GM19043 (cell line): ENCODE measurements at regions not wholly inside any gene's neighbourhood (a gene's known extent, or its start where the extent isn't known, plus 50 kb on each side); places are given as distances from the start of the nearest gene placed in this dataset.
A peak's percentile ranks its signal among the peaks of the same experiment; 100 is the strongest.

Experiments
- ATAC-seq: cut with Tn5 transposase; IDR thresholded peaks from one replicate; pipeline ENCODE4 v1.9.1; 2021; ENCODE audit warnings: low read depth; ENCODE audit not compliant: unreplicated experiment

DNA sequence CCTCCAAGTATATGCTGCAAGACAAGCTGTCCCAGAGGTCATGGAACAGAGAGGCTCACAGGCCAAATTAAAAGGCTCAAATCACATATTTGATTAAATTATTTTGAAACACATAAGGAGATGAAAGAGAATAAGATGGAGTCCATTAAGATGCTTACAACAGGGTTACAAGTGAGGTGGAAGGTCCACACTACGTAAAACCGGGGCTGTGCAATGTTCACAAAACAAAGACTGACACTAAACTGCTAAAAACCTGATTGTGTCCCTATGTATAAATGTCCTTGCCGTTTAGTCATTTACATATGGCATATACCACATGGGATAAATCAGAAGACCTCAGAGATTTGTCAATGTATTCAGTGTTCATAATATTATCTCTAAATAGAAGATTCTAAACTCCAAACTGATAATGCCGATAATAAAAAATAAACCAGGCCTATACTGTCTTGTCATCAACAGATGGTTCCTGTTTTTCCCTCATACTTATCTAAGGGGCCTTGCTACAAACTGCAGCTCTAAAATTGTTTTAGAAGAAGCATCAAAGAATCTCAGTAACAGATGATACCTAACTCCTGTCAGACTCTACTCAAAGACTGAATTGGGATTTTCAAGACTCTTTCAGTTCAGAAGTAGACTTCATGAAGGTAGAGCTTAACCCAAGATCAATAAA, 51.8 kb upstream of the RIPOR2 start:
- ATAC-seq, result no peak

DNA sequence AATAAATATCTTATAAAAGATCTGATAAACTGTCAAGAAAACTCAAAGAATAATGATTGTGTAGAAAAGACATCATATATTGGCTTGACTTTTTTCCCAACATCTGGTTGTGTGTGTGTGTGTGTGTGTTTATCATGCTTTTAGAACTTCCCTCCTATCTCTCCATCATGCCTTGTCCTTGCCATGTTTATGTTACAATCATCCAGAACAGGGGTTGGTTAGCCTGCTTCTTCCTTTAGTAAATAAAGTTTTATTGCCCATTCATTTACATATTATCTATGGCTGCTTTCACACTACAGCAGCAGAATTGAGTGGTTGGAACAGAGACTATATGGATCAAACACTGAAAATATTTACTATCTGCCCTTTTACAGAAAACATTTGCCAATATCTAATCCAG, 52.8 kb upstream of the RIPOR2 start:
- ATAC-seq, result no peak

DNA sequence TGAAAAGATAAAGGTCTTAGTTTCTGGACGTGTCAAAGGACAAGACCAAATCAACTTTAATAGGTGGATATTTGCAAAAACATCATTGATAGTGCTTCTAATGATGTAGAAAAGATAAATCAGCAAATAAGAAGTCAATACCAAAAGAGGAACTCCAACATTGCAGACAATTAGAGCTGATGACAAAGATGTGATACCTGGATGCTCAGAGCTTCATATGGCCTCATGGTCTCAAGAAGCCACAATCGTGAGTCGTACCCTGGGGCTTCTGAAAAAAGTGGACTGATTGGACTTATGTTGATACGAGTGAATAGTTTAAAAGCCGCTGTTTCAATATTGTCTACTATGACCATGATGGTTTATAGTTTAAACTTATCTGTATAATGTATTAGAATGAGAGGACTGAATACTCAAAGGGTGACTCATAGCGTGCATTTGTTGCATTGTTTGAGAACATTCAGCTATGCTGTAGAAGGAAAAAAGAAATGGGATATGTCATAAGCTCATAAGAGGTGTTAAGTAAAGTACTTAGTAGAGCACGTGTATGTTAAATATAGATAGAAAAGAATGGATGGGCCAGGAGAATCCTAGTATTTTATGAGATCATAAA, 54.6 kb upstream of the RIPOR2 start:
- no peak for ATAC-seq

DNA sequence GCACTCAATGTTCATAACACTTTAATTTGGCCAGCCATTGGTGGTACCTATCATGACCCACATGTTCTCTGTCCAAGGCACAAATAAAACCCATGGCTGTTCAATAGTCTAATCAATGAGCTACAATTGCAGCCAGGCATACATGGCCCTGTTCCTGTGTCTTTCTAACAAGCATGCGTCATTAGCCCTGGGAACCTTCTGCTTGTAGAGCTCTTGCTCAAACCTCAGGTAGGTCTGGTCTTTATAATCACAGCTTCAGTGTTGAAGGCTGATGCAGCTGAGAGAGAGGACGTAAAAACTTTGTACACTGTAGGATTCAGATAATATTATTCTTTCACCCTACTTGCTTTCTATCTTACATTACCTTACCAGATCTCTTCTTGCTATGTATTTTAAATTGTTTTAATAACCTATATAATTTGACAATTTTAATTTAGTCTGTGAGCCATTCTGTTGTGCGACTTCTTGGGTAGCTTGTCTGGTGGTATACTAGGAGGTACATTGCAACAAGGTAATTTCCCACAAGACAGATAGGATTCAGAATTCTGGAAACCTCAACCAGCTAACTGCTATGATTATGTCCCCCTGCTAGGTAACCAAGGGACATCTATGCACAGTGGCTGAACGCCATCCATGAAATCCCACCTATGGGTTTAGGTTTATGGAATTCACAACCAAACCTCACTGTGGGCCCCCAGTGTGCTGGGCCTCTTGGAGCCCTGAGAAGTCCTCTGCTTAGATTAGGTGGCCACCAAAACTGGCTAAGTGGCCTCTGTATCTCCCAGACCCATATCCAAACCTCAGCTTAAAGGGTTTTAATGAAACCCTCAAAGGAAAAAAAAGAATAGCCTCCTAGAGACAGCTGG, 55.4 kb upstream of the RIPOR2 start:
- no peak for ATAC-seq

DNA sequence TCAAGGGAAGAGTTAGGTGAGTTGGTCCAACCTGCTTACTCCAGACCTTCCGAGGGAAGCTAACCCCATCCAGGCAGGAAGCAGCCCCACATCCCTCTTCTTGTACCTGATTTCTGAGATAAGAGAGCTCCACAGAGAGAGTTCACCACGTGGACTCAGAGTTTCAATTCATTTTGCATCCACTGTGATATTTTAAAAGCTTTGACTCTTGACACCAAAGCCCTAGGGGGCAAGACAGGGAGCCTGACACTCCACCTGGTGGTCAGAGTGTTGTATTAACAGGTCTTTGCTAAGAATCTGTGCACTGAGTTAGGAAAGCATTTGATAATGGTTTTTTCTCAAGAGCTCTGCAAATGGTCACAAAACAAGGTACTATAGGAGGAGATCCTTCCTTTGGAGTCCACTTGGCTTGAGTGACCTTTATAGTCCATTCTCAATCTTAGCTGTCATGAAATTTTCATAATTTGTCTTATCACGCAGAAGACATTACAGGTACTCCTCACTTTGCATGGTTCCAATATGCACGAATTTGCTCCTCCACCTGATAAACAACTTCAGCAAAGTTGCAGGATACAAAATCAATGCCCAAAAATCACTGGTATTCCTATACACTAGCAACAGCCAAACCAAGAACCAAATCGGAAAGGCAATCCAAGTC, 56.2 kb upstream of the RIPOR2 start:
- ATAC-seq, result peak; percentile 82

DNA sequence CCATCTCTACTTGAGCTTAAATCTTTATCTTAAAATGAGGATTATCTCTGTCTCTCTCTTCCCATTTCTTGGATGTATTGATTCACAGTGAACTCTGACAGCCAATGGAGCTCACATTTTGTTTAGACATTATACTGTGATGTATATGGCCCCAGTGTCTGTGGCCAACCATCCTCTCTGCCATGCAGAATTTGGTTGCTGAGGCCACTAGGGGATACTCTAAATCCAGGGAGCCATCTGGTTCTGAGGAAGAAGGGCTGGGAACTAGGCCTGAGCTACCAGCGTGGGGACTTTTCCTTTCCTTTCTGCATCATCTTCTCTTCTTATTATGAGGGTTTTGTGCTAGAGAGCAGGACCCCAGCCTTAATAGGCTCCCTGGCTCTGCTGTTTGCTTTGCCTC, 59.1 kb upstream of the RIPOR2 start:
- no peak for ATAC-seq

DNA sequence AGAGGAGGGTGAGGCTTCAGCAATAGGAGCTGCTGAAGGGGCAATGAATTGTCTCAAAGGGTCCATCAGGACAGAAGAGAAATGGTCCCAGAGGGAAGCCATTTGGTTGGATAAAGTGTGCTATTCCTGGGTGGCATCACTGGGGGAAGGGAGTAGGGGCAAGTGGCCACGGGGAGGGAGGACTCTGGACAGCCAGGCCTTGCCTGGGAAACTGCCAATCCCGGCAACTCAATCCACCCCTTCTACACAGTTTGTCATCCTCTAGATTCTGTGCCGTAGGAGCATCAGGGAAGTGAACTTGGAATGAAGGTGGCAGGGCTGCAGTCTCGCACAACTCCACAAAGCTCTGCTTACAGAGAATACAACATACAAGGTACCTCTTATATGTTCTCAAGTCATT, 59.5 kb upstream of the RIPOR2 start:
- ATAC-seq, result no peak

DNA sequence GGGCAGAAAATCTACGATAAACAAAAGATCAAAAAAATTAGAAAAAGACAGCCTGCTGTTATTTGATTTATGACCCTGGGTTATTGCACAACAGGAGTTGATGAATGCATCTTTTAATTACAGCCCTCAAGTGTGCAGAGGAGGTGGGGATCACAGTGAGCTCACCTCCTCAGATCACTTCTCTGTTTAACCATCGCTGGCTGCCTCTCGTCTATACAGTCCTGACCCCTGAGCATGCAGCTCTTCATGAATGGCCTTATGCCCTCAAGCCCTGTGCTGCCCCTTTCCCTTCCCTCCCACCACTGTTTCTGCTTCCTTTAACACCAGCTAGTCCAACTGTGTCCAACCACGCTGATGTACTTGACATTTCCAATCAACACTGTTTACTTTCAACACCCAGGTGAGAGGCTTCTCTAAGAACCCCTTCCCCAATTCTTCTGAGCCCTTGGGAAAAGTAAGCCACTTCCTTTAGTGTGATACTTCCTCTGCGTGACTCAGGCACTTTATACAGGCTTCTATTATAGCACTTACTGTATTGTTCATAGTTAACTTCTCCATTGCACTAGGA, 60.6 kb upstream of the RIPOR2 start:
- no peak for ATAC-seq

DNA sequence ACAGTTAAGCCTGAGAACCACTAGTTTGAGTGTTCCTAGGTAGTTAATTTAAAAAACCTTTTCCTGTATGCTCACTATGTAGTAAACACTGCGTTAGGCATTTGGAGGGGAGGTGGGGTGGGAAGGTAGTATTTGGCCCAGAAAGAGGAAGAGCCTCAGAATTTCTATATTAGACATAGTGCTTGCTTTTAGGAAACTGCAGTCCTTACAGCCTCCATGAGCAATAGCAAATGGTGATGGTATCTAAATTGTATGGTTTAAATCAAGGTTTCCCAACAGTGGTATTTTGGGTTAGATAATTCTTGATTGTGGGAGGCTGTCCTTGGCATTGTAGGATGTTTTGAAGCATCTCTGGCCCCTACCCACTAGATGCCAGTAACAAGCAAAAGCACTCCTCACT, 61.5 kb upstream of the RIPOR2 start:
- ATAC-seq, result no peak

DNA sequence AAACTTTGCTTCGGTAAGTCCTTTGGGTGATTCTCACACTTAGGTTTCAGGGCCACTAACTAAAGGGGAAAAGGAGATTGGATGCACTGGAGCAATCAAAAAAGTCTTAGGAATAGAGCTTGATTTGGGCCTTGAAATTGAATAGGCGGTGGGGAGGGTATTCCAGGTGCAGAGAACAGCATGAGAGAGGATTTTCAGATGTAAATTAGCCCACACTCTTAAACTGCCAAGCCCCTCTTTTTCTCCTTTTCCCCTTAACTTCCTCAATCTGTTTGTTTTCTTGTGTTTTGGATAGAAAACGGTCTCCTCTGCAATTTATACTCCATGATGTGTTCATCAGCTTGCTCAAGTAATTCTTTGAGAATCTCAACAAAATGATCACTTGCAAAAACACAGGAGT, 62.1 kb upstream of the RIPOR2 start:
- no peak for ATAC-seq

DNA sequence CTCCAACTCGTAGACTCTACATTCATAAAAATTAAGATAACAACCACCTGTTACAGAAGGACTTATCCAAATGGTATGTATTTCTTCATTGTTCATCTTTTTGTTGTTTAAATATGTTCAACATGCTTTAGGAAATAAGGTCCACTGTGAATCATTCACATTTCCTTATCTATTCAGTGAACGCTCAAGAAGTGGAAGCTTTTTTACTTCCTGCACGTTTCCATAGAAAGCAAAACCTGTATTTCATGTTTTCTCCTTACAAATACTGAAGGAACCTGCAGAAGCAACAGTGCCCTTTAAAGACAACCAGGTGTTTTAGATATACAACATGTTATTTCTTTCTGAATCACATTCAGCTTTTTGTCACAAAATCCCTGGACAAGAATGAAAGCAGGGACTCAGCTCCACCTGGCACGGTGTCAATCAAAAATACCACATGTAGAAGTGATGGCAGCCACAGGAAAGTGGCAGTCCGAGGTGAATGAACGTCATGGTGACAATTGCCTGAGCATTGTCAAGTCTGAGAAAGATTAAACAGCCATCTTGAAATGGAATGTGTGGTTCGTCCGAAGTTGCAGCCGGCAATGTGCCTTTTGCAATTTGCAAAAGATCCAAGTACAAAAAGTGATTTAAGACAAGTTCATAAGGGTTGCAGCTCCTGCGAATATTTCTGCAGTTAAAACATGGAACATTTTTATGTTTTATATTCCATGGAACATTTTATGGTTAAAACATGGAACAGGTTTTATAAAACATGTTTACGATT, 66.7 kb upstream of the RIPOR2 start:
- ATAC-seq, result no peak

DNA sequence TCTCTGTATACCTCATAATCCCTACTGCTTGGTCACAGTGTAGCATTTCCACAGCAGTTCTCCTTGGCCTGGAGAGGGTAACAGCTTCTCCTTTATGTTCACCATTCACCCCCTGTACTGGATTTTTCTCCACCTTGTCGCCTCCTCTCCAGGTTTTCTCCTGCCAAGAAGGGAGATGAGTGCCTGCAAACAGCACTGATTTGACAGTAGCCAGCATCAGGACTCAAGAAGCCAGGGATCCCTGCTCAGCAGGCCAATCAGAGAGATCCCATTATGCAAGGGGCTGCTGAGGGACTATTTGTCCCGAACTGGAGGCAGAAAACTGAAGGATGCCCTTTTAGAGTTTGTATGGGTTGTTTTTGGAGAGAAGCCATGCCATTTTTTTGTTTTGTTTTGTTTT, 68.6 kb upstream of the RIPOR2 start:
- ATAC-seq, result no peak

DNA sequence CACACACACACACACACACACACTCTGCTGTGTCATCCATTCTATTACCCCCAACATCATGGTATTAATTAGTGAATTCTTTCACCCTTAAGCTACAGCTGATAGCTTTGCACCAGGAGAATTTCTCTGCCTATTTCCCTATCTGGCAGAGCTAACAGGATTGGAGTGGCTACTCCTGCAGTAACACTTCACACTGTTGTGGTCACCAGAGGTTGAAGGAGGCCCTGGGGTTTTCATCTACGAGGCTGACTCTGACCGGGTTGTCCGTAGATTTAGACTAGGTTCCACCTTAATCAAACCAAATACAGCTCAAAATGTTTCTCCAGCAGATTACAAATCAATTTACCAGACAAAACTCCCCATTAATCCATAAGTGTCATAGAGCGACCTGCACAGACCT, 69.2 kb upstream of the RIPOR2 start:
- no peak for ATAC-seq

DNA sequence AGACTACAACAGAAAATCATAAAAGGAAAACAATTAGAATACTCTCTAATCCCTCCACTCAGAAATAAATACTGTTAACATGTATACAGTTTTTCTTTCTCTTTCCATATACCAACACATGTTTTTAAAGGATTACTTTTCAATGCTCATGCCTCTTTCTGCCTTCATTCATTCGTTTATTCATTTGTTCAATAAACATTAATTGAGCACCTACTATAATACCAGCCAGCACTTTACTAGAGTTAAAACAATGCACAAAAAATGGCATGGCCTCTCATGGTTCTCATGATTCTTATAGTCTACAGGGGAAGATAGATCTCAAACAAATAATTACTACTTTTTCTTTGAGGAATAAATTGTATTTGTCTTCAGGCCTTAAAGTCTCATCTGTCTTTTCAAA, 70.3 kb upstream of the RIPOR2 start:
- no peak for ATAC-seq

DNA sequence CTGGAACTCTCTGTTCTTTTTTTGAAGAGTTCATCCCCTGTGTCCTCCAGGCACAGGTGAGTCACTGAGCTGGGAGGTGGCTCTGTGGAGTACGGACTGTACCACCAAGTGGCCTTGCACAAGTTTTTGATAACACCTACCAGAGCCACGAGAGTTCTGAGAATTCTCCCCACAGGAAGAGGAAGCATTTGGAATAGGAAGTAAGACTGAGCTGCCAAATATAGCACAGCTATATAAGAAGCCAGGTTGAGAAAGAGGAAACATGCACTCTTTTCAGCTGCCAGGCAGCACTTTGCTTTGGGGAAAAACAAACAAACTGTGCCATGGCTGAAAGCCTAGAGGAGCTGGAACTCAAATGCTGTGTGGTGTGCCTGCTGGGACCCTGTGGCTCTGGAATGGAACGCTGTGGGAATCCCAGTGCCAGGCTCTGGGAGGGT, 70.8 kb upstream of the RIPOR2 start:
- ATAC-seq, result no peak

DNA sequence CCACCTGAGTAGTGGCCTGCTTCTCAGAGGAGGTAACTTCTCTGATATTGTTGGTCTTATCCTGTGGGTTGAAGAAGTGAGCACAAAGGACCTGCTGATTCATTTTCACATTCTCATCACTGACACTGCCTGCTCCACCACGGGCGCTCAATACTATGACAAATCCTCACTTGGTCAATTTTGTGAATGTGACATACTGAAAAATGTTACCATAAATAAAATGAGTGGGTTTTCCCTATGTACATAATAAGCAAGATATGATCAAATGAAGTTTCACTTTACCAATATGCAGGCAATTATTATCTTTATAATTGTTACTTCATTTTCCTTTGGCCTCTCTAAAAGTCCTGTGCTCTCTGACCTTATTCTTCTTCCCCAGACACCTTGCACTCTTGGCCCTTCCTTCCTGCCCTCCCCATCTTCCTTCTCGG, 71.5 kb upstream of the RIPOR2 start:
- no peak for ATAC-seq

DNA sequence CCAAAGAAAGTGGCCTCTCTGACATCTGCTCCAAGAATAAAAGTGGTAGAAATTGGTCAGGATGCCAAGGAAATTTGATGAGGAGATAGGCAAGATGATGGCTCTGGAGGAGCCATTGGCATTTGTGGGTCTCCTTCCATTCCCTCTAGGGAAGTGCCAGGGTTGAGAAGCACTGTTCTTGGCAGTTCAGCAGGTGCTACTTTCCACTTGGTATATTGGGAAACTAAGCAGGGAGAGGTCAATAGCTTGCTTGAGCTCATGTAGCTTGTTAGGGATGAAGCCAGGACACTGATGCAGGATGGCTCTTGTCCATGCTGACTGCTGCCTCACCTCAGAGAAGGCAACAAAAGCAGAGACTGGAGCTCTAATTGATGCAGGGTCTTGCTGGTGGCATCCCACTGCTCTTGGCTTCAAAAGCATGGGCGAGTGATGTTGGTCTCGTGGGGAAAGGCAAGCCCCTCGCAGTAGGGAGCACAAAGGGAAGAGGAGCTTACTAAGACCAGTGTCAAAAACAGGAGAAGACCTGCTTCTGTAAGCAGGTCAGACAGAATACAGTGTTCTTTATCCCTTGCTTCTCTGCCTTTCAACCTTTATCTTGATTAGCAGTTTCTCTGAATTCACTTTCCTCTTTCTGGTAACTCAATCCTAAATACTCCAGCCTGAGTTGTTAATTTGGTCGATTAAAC, 73.1 kb upstream of the RIPOR2 start:
- no peak for ATAC-seq

DNA sequence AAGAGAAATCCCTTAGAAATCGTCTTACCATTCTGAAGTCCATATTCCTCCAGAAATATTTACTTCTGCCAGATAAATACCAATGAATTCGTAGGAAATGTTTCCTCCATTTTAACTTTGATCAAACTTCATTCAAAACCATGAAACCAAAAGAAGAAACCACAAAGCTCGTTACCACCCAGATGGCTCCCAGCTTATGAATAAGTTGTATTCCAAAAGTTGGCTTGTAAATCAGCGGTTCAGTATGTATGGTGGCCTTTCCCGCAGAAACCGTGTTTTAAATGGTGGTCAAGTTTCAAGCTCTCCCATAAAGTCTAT, 73.6 kb upstream of the RIPOR2 start:
- ATAC-seq, result no peak

DNA sequence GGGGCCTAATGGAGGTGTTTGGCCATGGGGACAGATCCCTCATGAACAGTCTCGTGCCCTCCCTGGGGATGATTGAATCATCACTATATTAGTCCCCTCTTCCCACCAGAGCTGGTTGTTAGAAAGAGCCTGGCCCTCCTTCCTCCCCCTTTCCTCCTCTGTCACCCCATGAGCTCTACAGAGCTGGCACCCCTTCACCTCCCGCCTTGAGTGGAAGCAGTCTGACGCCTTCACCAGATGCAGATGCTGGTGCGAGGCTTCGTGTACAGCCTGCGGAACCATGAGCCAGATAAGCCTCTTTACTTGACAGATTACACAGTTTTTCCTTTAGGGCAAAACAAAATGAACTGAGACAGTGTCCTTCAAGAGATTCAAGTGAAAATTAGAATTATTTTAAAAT, 74.4 kb upstream of the RIPOR2 start:
- no peak for ATAC-seq
